ENCODE measurements at regions not wholly inside any gene's neighbourhood (a gene's known extent, or its start where the extent isn't known, plus 50 kb on each side); places are given as distances from the start of the nearest gene placed in this dataset.

DNA sequence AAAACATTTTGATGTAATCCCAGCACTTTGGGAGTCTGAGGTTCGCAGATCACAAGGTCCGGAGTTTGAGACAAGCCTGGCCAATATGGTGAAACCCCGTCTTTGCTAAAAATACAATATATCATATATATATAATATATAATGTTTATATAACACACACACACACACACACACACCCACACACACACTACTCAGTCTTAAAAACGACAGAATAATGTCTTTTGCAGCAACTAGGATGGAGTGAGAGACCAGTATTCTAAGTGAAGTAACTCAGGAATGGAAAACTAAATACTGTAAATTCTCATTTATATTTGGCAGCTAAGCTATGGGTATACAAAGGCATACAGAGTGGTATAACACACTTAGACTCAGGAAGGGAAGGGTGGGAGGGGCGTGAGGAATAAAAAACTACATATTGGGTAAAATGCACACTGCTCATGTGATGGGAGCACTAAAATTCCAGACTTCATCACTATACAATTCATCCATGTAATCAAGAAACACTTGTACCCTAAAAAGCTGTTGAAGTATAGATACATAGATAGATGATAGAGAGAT, 231.2 kb upstream of the SEMA3A start:
- no peak for DNase-seq
- H3K4me3 ChIP-seq (ENCODE audit: low read length): no peak overlapping the region
- TF ChIP-seq EZH2phosphoT487 (IDR thresholded peaks at IDR 0.05; ENCODE audit: low read length): no peak
- TF ChIP-seq EZH2 (optimal IDR thresholded peaks at IDR 0.05; ENCODE audit: low read depth, low read length): no peak
- TF ChIP-seq, protein P1, sequence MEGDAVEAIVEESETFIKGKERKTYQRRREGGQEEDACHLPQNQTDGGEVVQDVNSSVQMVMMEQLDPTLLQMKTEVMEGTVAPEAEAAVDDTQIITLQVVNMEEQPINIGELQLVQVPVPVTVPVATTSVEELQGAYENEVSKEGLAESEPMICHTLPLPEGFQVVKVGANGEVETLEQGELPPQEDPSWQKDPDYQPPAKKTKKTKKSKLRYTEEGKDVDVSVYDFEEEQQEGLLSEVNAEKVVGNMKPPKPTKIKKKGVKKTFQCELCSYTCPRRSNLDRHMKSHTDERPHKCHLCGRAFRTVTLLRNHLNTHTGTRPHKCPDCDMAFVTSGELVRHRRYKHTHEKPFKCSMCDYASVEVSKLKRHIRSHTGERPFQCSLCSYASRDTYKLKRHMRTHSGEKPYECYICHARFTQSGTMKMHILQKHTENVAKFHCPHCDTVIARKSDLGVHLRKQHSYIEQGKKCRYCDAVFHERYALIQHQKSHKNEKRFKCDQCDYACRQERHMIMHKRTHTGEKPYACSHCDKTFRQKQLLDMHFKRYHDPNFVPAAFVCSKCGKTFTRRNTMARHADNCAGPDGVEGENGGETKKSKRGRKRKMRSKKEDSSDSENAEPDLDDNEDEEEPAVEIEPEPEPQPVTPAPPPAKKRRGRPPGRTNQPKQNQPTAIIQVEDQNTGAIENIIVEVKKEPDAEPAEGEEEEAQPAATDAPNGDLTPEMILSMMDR (IDR thresholded peaks at IDR 0.05; ENCODE audit: low read length): no peak
- H3K9ac ChIP-seq (ENCODE audit: low read length): no peak overlapping the region
- H3K36me3 ChIP-seq (replicated peaks; ENCODE audit: insufficient read depth, low read length): no peaks in the 10 kb centered on the region
- H3F3A ChIP-seq (ENCODE audit: insufficient read depth, low read length): no peaks in the 10 kb centered on the region
- no peak overlapping the region for H3K27ac ChIP-seq (ENCODE audit: low read length)
- H3K4me1 ChIP-seq (ENCODE audit: low read length): no peaks in the 10 kb centered on the region
- H2AFZ ChIP-seq (ENCODE audit: low read length): no peak overlapping the region
- H4K20me1 ChIP-seq (ENCODE audit: insufficient read depth, low read length): no peaks in the 10 kb centered on the region
- H3K79me2 ChIP-seq (ENCODE audit: low read length): no peaks in the 10 kb centered on the region
- no peaks in the 10 kb centered on the region for H3K9me3 ChIP-seq (replicated peaks; ENCODE audit: insufficient read depth, low read length)
- H3K4me2 ChIP-seq (ENCODE audit: low read depth, low read length): no peak overlapping the region
- H3K9me2 ChIP-seq (replicated peaks; ENCODE audit: insufficient read depth, low read length): no peaks in the 10 kb centered on the region
- H3K27me3 ChIP-seq (replicated peaks; ENCODE audit: insufficient read depth, low read length): no peaks in the 10 kb centered on the region

DNA sequence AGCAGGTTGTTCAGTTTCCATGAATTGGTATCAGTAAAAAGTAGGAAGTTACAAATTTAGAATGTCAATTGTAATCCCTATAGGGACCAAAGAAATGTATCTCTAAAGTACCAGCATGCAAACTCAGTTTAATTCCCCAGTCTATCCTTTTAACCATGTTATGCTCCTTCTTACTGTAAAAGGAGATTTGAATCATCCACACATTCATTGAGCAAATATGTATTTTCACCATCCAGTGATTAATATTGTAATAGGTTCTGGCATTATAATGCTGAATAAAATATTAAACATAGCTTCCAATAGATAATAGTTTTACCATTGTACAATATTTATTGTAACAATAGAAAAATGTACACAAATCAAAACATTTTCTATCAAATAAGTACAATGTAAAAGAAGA, 228.2 kb upstream of the SEMA3A start:
- H3K9me3 ChIP-seq (replicated peaks; ENCODE audit: insufficient read depth, low read length): no peaks in the 10 kb centered on the region
- no peaks in the 10 kb centered on the region for H3K4me1 ChIP-seq (ENCODE audit: low read length)
- no peaks in the 10 kb centered on the region for H3K9me2 ChIP-seq (replicated peaks; ENCODE audit: insufficient read depth, low read length)
- no peaks in the 10 kb centered on the region for H4K20me1 ChIP-seq (ENCODE audit: insufficient read depth, low read length)
- no peak overlapping the region for H3K4me2 ChIP-seq (ENCODE audit: low read depth, low read length)
- H3K27ac ChIP-seq (ENCODE audit: low read length): no peak overlapping the region
- H3K79me2 ChIP-seq (ENCODE audit: low read length): no peaks in the 10 kb centered on the region
- TF ChIP-seq EZH2 (optimal IDR thresholded peaks at IDR 0.05; ENCODE audit: low read depth, low read length): no peak
- TF ChIP-seq, protein P1 (IDR thresholded peaks at IDR 0.05; ENCODE audit: low read length): no peak
- TF ChIP-seq EZH2phosphoT487 (IDR thresholded peaks at IDR 0.05; ENCODE audit: low read length): no peak
- no peaks in the 10 kb centered on the region for H3K27me3 ChIP-seq (replicated peaks; ENCODE audit: insufficient read depth, low read length)
- H3K4me3 ChIP-seq (ENCODE audit: low read length): no peak overlapping the region
- no peak overlapping the region for H2AFZ ChIP-seq (ENCODE audit: low read length)
- H3K36me3 ChIP-seq (replicated peaks; ENCODE audit: insufficient read depth, low read length): no peaks in the 10 kb centered on the region
- no peak overlapping the region for H3K9ac ChIP-seq (ENCODE audit: low read length)
- no peak for DNase-seq
- no peaks in the 10 kb centered on the region for H3F3A ChIP-seq (ENCODE audit: insufficient read depth, low read length)

DNA sequence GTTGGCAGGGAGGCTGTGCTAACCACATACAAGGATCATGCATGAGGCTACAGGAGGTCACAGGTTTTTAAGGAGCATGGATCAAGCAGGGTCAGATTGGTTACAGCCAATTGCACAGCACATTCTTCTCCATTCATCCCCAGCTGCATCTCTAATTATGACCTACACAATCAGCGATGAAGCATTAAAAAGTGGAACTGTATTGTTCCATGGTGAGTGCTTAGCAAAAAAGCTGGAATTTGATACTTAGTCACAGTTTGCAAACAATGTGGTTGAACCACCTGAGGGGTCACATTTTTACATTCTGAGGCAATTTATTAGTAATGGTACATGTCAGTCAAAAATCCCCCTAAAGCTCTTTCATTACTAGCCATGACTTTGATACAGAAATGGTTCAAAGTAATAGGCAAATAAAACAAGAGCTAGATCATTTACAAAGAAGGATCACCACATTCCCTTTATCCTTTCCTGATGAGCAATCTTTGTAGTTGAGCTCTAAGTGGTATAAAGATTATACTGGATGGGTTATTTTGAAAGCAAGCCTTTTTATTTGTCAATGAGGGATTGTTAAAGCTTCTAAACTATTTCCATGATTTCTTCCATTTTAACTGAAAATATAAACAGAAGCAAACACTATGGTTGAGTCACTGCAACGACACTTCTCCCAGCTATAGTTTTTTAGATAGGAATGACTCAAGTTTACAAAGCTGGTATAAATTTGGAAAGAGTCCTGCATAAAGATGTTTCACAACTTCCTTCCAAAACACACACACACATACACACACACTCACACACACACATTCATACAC, 217.8 kb upstream of the SEMA3A start:
- Histone ChIP-seq H3F3A (ENCODE audit: insufficient read depth, low read length) (no peaks in the 10 kb centered on the region), H3K9me3 (replicated peaks; ENCODE audit: insufficient read depth, low read length) (no peaks in the 10 kb centered on the region), H3K4me3 (ENCODE audit: low read length) (no peak overlapping the region)

More for the DNA sequence above, 217.8 kb upstream of the SEMA3A start:
- Histone ChIP-seq H3K9ac (ENCODE audit: low read length) (no peak overlapping the region), H3K79me2 (ENCODE audit: low read length) (no peaks in the 10 kb centered on the region), H3K27me3 (replicated peaks; ENCODE audit: insufficient read depth, low read length) (no peaks in the 10 kb centered on the region), H3K9me2 (replicated peaks; ENCODE audit: insufficient read depth, low read length) (no peaks in the 10 kb centered on the region), H2AFZ (ENCODE audit: low read length) (no peak overlapping the region), H4K20me1 (ENCODE audit: insufficient read depth, low read length) (no peaks in the 10 kb centered on the region), H3K36me3 (replicated peaks; ENCODE audit: insufficient read depth, low read length) (no peaks in the 10 kb centered on the region), H3K27ac (ENCODE audit: low read length) (no peak overlapping the region), H3K4me2 (ENCODE audit: low read depth, low read length) (no peak overlapping the region), H3K4me1 (ENCODE audit: low read length) (no peaks in the 10 kb centered on the region)
- no peak for DNase-seq
- no peak for TF ChIP-seq EZH2phosphoT487 (IDR thresholded peaks at IDR 0.05; ENCODE audit: low read length)
- TF ChIP-seq, protein P1 (IDR thresholded peaks at IDR 0.05; ENCODE audit: low read length): no peak
- TF ChIP-seq EZH2 (optimal IDR thresholded peaks at IDR 0.05; ENCODE audit: low read depth, low read length): no peak

All from MM.1S (cell line).